ENCODE measurements at regions not wholly inside any gene's neighbourhood (a gene's known extent, or its start where the extent isn't known, plus 50 kb on each side); places are given as distances from the start of the nearest gene placed in this dataset.

- Histone ChIP-seq H3K27ac (ENCODE audit: low read depth, low read length) (no peak overlapping the region), H3K79me2 (ENCODE audit: insufficient read depth, low read length) (no peaks in the 10 kb centered on the region), H4K20me1 (ENCODE audit: low read depth, low read length) (no peaks in the 10 kb centered on the region), H3K27me3 (ENCODE audit: low read length) (no peaks in the 10 kb centered on the region), H3K9me3 (ENCODE audit: insufficient read depth, low read length) (no peaks in the 10 kb centered on the region), H3K4me2 (ENCODE audit: low read depth, low read length, poor library complexity, severe bottlenecking) (no peak overlapping the region), H3K36me3 (ENCODE audit: low read length) (no peaks in the 10 kb centered on the region), H3K9ac (ENCODE audit: low read length) (no peak overlapping the region), H3K9me2 (replicated peaks; ENCODE audit: insufficient read depth, low read length) (no peaks in the 10 kb centered on the region), H2AFZ (ENCODE audit: low read depth, low read length, severe bottlenecking) (no peak overlapping the region), H3K4me3 (ENCODE audit: insufficient read depth, low read length, poor library complexity, severe bottlenecking) (no peak overlapping the region), H3F3A (ENCODE audit: insufficient read depth) (no peaks in the 10 kb centered on the region)
- TF ChIP-seq CTCF (IDR thresholded peaks at IDR 0.05; ENCODE audit: insufficient read depth, low read length, poor library complexity, severe bottlenecking) (no peak), EZH2phosphoT487 (conservative IDR thresholded peaks at IDR 0.05; ENCODE audit: low read length) (no peak)
Measured at GRCh38 chr12:128052777-128053176, 214.2 kb upstream of the TMEM132C start.

DNA sequence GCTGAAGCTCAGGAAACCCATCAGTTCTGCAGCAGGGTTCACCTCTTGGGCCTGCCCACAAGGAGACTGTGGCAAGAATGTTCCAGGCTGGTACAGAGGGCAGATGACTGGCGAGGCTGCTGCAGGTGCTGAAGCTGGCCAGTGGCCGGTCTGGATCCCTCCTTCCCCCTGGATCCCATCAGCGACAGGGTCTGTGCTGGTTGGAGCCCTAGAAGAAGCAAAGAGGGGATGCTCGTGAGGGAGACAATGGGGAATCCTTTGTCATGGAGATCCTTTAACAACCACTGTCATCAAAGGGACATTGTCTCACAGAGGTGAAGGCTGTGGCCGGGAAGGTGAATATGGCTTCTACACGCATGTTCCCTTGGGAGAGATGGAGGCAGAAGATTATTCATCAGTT lies 211.4 kb upstream of the TMEM132C start:
- TF ChIP-seq EZH2phosphoT487 (conservative IDR thresholded peaks at IDR 0.05; ENCODE audit: low read length) (no peak), CTCF (IDR thresholded peaks at IDR 0.05; ENCODE audit: insufficient read depth, low read length, poor library complexity, severe bottlenecking) (no peak)
- Histone ChIP-seq H3K4me3 (ENCODE audit: insufficient read depth, low read length, poor library complexity, severe bottlenecking) (no peak overlapping the region), H3K9me2 (replicated peaks; ENCODE audit: insufficient read depth, low read length) (no peaks in the 10 kb centered on the region), H3K36me3 (ENCODE audit: low read length) (no peaks in the 10 kb centered on the region), H3F3A (ENCODE audit: insufficient read depth) (no peaks in the 10 kb centered on the region), H4K20me1 (ENCODE audit: low read depth, low read length) (no peaks in the 10 kb centered on the region), H3K9ac (ENCODE audit: low read length) (no peak overlapping the region), H3K9me3 (ENCODE audit: insufficient read depth, low read length) (no peaks in the 10 kb centered on the region), H3K27ac (ENCODE audit: low read depth, low read length) (no peak overlapping the region), H3K79me2 (ENCODE audit: insufficient read depth, low read length) (no peaks in the 10 kb centered on the region), H3K27me3 (ENCODE audit: low read length) (no peaks in the 10 kb centered on the region), H3K4me2 (ENCODE audit: low read depth, low read length, poor library complexity, severe bottlenecking) (no peak overlapping the region), H2AFZ (ENCODE audit: low read depth, low read length, severe bottlenecking) (no peak overlapping the region)

DNA sequence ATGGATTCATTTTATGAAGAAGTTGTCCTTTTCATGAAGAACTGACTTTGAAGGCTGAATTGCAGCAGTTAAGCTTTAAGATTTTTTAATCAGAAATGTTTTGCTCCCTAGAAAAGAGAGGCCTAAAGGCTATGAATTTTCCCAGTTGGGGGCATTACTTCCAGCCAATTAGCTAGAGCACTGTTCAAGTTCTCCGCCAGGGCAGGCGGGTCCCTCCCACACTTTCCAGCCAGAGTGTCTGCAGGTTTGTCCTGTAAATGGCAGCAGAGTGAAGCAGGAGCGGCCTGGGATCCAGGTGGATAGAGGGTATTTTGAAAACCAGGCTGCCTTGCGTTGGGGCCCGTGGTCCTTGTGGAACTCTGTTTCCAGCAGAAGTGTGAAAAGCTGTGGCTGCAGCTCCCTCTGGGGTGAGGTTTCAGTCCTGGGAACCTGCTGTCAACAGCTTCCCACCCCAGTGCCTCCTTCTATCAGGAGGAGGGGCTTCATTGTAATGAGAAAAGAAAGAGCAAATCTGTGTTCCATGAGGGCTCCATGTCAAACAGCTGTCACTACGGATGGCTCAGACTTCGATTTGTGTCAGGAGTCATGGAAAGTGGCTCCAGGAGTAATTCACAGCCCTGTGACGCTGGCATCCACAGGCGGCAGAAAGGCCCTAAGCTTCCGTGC lies 210.7 kb upstream of the TMEM132C start:
- H3K79me2 ChIP-seq (ENCODE audit: insufficient read depth, low read length) = no peaks in the 10 kb centered on the region
- H3K27ac ChIP-seq (ENCODE audit: low read depth, low read length) = no peak overlapping the region
- H3K27me3 ChIP-seq (ENCODE audit: low read length) = no peaks in the 10 kb centered on the region
- no peaks in the 10 kb centered on the region for H3K9me3 ChIP-seq (ENCODE audit: insufficient read depth, low read length)
- H3F3A ChIP-seq (ENCODE audit: insufficient read depth) = no peaks in the 10 kb centered on the region
- TF ChIP-seq EZH2phosphoT487 (conservative IDR thresholded peaks at IDR 0.05; ENCODE audit: low read length) (no peak), CTCF (IDR thresholded peaks at IDR 0.05; ENCODE audit: insufficient read depth, low read length, poor library complexity, severe bottlenecking) (no peak)
- H4K20me1 ChIP-seq (ENCODE audit: low read depth, low read length) = no peaks in the 10 kb centered on the region
- H3K9ac ChIP-seq (ENCODE audit: low read length) = no peak overlapping the region
- no peak overlapping the region for H3K4me3 ChIP-seq (ENCODE audit: insufficient read depth, low read length, poor library complexity, severe bottlenecking)
- no peak overlapping the region for H3K4me2 ChIP-seq (ENCODE audit: low read depth, low read length, poor library complexity, severe bottlenecking)
- no peak overlapping the region for H2AFZ ChIP-seq (ENCODE audit: low read depth, low read length, severe bottlenecking)
- H3K9me2 ChIP-seq (replicated peaks; ENCODE audit: insufficient read depth, low read length) = no peaks in the 10 kb centered on the region
- no peaks in the 10 kb centered on the region for H3K36me3 ChIP-seq (ENCODE audit: low read length)
